ENCODE measurements at regions not wholly inside any gene's neighbourhood (a gene's known extent, or its start where the extent isn't known, plus 50 kb on each side); places are given as distances from the start of the nearest gene placed in this dataset.

DNA sequence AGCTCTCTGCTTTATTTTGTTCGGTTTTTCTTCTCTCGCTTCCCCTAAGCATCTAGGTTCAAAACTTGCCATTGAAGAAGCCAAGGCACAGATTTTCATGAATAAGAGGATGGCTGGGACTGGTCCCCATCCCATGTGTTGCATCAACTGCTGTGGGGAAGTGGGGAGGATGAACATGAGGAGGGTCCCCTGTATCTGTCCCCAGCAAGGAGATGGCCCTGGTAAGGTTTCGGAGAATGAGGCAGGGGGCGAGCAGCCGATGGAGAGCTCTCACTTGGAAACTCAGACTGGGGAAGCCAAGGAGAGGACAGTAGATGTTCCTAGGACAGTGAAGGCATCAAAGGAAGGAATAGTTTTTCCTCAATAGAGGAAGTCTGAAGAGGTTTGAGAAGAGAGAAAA, 142.0 kb upstream of the ATP2B2 start:
- Mint-ChIP-seq H3K27me3 (ENCODE audit: low read depth) (peaks cover 11% of the 10 kb centered on the region), H3K27ac (no peak overlapping the region), H3K9me3 (no peaks in the 10 kb centered on the region; the same call in 1 of the 2 replicates), H3K4me1 (no peaks in the 10 kb centered on the region), H3K36me3 (no peaks in the 10 kb centered on the region), H3K4me3 (no peak overlapping the region)
- ATAC-seq (no peak), DNase-seq (ENCODE audit: low spot score) (no peak)
- ChIA-PET POLR2A (no interaction called here), CTCF (no interaction called here)
- TF ChIP-seq ZNF416 (CRISPR knock-in tag; IDR thresholded peaks at IDR 0.05) (no peak), OVOL2 (CRISPR knock-in tag; IDR thresholded peaks at IDR 0.05; ENCODE audit: borderline replicate concordance) (no peak), ZBTB21 (CRISPR knock-in tag; IDR thresholded peaks at IDR 0.05; ENCODE audit: borderline replicate concordance) (no peak), NR1H2 (CRISPR knock-in tag; IDR thresholded peaks at IDR 0.05) (no peak), JUN (CRISPR knock-in tag; IDR thresholded peaks at IDR 0.05) (no peak), ETV6 (CRISPR knock-in tag; IDR thresholded peaks at IDR 0.05) (no peak), ZNF138 (CRISPR knock-in tag; conservative IDR thresholded peaks at IDR 0.05) (no peak), SMAD4 (CRISPR knock-in tag; IDR thresholded peaks at IDR 0.05) (no peak), TEAD1 (CRISPR knock-in tag; IDR thresholded peaks at IDR 0.05) (no peak)
- TF ChIP-seq, protein P1, sequence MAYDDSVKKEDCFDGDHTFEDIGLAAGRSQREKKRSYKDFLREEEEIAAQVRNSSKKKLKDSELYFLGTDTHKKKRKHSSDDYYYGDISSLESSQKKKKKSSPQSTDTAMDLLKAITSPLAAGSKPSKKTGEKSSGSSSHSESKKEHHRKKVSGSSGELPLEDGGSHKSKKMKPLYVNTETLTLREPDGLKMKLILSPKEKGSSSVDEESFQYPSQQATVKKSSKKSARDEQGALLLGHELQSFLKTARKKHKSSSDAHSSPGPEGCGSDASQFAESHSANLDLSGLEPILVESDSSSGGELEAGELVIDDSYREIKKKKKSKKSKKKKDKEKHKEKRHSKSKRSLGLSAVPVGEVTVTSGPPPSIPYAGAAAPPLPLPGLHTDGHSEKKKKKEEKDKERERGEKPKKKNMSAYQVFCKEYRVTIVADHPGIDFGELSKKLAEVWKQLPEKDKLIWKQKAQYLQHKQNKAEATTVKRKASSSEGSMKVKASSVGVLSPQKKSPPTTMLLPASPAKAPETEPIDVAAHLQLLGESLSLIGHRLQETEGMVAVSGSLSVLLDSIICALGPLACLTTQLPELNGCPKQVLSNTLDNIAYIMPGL (CRISPR knock-in tag; IDR thresholded peaks at IDR 0.05), result no peak
- TF ChIP-seq, protein P2, sequence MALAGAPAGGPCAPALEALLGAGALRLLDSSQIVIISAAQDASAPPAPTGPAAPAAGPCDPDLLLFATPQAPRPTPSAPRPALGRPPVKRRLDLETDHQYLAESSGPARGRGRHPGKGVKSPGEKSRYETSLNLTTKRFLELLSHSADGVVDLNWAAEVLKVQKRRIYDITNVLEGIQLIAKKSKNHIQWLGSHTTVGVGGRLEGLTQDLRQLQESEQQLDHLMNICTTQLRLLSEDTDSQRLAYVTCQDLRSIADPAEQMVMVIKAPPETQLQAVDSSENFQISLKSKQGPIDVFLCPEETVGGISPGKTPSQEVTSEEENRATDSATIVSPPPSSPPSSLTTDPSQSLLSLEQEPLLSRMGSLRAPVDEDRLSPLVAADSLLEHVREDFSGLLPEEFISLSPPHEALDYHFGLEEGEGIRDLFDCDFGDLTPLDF (CRISPR knock-in tag; IDR thresholded peaks at IDR 0.05), result no peak
- TF ChIP-seq, protein P3, sequence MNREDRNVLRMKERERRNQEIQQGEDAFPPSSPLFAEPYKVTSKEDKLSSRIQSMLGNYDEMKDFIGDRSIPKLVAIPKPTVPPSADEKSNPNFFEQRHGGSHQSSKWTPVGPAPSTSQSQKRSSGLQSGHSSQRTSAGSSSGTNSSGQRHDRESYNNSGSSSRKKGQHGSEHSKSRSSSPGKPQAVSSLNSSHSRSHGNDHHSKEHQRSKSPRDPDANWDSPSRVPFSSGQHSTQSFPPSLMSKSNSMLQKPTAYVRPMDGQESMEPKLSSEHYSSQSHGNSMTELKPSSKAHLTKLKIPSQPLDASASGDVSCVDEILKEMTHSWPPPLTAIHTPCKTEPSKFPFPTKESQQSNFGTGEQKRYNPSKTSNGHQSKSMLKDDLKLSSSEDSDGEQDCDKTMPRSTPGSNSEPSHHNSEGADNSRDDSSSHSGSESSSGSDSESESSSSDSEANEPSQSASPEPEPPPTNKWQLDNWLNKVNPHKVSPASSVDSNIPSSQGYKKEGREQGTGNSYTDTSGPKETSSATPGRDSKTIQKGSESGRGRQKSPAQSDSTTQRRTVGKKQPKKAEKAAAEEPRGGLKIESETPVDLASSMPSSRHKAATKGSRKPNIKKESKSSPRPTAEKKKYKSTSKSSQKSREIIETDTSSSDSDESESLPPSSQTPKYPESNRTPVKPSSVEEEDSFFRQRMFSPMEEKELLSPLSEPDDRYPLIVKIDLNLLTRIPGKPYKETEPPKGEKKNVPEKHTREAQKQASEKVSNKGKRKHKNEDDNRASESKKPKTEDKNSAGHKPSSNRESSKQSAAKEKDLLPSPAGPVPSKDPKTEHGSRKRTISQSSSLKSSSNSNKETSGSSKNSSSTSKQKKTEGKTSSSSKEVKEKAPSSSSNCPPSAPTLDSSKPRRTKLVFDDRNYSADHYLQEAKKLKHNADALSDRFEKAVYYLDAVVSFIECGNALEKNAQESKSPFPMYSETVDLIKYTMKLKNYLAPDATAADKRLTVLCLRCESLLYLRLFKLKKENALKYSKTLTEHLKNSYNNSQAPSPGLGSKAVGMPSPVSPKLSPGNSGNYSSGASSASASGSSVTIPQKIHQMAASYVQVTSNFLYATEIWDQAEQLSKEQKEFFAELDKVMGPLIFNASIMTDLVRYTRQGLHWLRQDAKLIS (CRISPR knock-in tag; IDR thresholded peaks at IDR 0.05; ENCODE audit: borderline replicate concordance), result no peak
- TF ChIP-seq, protein P4, sequence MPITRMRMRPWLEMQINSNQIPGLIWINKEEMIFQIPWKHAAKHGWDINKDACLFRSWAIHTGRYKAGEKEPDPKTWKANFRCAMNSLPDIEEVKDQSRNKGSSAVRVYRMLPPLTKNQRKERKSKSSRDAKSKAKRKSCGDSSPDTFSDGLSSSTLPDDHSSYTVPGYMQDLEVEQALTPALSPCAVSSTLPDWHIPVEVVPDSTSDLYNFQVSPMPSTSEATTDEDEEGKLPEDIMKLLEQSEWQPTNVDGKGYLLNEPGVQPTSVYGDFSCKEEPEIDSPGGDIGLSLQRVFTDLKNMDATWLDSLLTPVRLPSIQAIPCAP (CRISPR knock-in tag; IDR thresholded peaks at IDR 0.05), result no peak
- TF ChIP-seq, protein P5, sequence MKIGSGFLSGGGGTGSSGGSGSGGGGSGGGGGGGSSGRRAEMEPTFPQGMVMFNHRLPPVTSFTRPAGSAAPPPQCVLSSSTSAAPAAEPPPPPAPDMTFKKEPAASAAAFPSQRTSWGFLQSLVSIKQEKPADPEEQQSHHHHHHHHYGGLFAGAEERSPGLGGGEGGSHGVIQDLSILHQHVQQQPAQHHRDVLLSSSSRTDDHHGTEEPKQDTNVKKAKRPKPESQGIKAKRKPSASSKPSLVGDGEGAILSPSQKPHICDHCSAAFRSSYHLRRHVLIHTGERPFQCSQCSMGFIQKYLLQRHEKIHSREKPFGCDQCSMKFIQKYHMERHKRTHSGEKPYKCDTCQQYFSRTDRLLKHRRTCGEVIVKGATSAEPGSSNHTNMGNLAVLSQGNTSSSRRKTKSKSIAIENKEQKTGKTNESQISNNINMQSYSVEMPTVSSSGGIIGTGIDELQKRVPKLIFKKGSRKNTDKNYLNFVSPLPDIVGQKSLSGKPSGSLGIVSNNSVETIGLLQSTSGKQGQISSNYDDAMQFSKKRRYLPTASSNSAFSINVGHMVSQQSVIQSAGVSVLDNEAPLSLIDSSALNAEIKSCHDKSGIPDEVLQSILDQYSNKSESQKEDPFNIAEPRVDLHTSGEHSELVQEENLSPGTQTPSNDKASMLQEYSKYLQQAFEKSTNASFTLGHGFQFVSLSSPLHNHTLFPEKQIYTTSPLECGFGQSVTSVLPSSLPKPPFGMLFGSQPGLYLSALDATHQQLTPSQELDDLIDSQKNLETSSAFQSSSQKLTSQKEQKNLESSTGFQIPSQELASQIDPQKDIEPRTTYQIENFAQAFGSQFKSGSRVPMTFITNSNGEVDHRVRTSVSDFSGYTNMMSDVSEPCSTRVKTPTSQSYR (CRISPR knock-in tag; IDR thresholded peaks at IDR 0.05), result no peak
- TF ChIP-seq, protein P6, sequence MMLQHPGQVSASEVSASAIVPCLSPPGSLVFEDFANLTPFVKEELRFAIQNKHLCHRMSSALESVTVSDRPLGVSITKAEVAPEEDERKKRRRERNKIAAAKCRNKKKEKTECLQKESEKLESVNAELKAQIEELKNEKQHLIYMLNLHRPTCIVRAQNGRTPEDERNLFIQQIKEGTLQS (CRISPR knock-in tag; conservative IDR thresholded peaks at IDR 0.05), result no peak
- TF ChIP-seq, protein P7, sequence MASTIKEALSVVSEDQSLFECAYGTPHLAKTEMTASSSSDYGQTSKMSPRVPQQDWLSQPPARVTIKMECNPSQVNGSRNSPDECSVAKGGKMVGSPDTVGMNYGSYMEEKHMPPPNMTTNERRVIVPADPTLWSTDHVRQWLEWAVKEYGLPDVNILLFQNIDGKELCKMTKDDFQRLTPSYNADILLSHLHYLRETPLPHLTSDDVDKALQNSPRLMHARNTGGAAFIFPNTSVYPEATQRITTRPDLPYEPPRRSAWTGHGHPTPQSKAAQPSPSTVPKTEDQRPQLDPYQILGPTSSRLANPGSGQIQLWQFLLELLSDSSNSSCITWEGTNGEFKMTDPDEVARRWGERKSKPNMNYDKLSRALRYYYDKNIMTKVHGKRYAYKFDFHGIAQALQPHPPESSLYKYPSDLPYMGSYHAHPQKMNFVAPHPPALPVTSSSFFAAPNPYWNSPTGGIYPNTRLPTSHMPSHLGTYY (CRISPR knock-in tag; IDR thresholded peaks at IDR 0.05), result no peak
- TF ChIP-seq, protein P8, sequence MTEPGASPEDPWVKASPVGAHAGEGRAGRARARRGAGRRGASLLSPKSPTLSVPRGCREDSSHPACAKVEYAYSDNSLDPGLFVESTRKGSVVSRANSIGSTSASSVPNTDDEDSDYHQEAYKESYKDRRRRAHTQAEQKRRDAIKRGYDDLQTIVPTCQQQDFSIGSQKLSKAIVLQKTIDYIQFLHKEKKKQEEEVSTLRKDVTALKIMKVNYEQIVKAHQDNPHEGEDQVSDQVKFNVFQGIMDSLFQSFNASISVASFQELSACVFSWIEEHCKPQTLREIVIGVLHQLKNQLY (CRISPR knock-in tag; IDR thresholded peaks at IDR 0.05), result no peak
- TF ChIP-seq, protein P9, sequence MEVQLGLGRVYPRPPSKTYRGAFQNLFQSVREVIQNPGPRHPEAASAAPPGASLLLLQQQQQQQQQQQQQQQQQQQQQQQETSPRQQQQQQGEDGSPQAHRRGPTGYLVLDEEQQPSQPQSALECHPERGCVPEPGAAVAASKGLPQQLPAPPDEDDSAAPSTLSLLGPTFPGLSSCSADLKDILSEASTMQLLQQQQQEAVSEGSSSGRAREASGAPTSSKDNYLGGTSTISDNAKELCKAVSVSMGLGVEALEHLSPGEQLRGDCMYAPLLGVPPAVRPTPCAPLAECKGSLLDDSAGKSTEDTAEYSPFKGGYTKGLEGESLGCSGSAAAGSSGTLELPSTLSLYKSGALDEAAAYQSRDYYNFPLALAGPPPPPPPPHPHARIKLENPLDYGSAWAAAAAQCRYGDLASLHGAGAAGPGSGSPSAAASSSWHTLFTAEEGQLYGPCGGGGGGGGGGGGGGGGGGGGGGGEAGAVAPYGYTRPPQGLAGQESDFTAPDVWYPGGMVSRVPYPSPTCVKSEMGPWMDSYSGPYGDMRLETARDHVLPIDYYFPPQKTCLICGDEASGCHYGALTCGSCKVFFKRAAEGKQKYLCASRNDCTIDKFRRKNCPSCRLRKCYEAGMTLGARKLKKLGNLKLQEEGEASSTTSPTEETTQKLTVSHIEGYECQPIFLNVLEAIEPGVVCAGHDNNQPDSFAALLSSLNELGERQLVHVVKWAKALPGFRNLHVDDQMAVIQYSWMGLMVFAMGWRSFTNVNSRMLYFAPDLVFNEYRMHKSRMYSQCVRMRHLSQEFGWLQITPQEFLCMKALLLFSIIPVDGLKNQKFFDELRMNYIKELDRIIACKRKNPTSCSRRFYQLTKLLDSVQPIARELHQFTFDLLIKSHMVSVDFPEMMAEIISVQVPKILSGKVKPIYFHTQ (CRISPR knock-in tag; IDR thresholded peaks at IDR 0.05), result no peak
